HG02870 (cell line): ENCODE measurements at regions not wholly inside any gene's neighbourhood (a gene's known extent, or its start where the extent isn't known, plus 50 kb on each side); places are given as distances from the start of the nearest gene placed in this dataset.

Experiments
- ATAC-seq: cut with Tn5 transposase; IDR thresholded peaks from one replicate; pipeline ENCODE4 v1.9.1; 2021; ENCODE audit warnings: mild to moderate bottlenecking, moderate library complexity; ENCODE audit not compliant: unreplicated experiment

DNA sequence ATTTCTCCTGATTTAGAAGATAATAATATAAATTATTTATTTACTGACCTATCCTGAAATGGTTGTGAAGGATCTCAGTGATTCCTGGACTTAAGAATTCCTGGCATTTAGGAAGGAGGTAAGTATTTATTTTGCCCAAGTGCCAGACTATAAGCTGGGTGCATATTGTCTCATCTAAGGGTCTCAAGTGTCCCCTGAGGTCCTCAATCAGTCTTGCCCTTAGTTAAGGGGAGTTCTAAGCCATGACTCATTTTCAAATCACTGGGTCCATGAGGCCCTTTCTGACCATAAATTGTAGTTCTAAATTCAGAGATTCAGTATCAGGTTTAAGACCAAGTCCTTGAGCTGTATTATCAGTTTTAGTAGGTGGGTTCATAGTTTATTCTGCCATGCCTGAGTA, 251.6 kb upstream of the MEOX2 start:
- no peak for ATAC-seq

DNA sequence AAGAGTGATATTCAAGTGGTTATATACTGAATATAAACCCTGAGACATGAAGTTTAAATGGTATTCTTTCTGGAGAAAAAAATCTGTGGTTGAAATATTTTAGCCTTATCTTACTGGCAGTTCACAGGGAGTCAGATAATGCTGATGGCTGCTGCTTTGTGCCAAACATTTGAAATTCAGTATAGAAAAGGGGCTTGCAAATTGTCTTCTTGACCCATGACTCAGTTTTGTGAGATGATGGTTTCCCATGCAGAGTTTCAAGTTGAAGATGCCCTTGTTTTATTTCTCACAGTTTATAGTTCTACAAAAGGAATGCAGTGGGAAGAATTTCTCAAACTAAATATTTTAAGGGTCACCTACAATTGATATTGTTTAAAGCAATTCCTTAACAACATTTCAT, 251.1 kb upstream of the MEOX2 start:
- ATAC-seq, result no peak

- ATAC-seq, result no peak
Measured at GRCh38 chr7:15936991-15937390, 250.5 kb upstream of the MEOX2 start.

- no peak for ATAC-seq
Measured at GRCh38 chr7:15932318-15932717, 245.8 kb upstream of the MEOX2 start.

- ATAC-seq, result no peak
Measured at GRCh38 chr7:15929411-15929810, 242.9 kb upstream of the MEOX2 start.

DNA sequence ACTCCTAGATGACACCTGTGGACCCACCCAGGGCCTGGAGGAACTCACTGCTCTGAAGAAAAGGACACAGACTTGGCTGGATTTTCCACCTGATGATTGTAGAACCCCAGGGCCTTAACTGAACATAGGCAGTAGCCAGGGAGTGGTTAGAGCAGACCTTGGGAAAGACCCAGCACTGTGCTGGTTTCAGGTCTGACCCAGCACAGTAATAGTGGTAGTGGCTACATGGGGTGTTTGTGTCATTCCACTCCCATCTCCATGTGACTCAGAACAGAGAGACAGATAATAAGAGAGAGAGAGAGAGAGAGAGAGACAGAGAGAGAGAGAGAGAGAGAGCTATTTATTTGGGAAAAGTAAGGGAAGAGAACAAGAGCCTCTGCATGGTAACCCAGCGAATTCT, 239.1 kb upstream of the MEOX2 start:
- peak; percentile 69 for ATAC-seq

DNA sequence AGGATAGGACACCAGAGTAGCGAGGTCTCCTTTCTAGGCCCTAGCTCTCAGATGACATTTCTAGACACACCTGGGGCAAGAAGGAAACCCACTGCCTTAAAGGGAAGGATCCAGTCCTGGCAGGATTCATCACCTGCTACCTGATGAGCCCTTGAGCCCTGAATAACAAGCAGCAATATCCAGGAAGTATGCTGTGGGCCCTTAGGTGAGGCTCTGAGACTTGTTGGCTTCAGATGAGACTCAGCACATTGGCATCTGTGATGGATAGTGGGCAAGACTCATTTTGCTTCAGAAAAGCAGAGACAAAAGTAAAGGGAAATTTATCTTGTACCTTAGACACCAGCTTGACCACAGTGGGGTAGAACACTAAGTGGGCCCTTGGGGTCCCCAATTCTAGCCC, 238.4 kb upstream of the MEOX2 start:
- ATAC-seq, result no peak

- ATAC-seq, result no peak
Measured at GRCh38 chr7:15922002-15922401, 235.5 kb upstream of the MEOX2 start.

DNA sequence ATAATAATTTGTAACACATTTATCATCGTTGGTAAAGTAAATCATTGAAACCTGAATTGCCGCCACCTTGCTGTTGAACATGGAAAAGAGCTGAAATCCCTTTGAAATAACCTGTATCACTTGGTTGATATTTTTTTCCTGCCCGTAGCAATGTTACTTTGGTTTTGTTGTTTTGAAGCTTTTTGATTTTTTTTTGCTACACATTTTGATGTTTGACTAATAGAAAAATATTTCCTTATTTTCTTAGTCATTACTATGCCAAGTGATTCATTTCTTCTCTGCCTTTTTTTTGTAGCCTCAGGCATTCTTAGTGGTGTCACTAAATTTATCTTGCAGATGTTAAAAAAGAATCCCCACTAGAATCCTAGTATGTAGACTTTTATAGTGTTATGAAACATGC, 235.1 kb upstream of the MEOX2 start:
- no peak for ATAC-seq

DNA sequence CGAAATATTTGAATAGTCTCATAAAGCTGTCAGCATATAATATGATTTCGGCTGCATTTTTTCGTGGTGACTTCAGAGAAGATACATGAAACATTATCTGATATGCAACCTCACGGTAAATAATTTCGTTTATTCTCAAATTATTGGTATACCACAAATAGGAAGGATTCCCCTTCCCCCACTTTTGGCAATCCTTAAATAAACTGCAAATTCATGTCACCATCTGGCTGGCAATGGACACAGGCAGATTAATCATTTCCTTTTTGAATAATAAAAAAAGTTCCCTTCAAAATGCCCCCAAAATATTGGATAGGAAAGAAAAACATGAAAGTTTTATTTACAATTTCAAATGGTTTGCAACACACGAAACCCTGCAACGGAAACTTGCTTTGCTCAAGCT, 234.5 kb upstream of the MEOX2 start:
- ATAC-seq, result no peak

DNA sequence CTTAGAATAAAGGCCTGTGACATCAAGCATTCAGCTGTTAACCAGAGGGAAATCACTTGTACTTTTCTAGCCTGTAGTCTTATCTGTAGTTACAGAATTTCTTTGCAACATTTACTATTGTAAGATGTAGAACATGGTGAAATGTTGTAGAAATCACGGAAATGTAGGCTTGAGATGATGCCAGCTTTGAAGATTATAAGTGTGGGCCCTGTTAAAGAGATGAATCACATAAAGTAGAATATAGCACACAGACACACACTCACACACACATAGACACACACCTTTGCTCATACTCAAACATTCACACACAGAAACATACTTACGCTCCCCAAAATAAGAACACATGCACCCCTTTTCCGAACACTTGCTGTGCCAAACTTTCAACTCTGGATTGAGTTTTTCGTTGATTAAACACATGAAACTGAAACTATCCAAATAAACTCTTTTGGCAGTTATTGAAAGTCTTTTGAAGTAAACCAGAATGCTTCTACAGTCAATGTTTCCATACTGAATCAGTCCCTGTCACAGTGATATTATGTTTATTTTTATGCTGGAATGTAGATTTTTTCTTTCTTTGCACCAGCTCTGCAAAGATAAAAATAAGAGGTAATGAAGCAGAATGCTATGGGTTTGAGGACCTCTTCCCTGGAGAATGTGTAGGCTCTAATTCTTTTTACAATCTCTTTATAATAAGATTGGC, 230.3 kb upstream of the MEOX2 start:
- ATAC-seq, result no peak

GRCh38 chr7:15915686-15916293, 229.3 kb upstream of the MEOX2 start:
- no peak for ATAC-seq

- ATAC-seq, result no peak
Measured at GRCh38 chr7:15914611-15915010, 228.1 kb upstream of the MEOX2 start.

DNA sequence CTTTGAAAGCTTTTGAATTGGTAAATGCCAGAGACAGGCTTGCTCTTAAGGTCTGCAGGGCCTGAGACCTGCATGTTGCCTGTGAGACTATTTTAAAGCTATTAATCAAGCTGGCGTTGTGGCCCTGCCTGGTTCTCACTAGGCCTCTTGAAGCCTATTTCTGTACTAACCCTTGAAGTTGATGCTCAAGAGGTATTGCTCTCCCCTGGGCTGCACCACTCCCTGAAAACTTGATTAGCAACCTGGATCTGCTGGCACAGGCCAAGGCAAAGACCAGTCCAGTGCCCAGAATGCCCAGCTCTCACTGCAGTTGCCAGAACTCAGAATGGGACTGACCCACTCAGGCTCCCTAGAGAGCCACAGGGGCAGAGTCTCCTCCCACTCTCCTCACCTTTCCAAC, 220.0 kb upstream of the MEOX2 start:
- ATAC-seq, result no peak

DNA sequence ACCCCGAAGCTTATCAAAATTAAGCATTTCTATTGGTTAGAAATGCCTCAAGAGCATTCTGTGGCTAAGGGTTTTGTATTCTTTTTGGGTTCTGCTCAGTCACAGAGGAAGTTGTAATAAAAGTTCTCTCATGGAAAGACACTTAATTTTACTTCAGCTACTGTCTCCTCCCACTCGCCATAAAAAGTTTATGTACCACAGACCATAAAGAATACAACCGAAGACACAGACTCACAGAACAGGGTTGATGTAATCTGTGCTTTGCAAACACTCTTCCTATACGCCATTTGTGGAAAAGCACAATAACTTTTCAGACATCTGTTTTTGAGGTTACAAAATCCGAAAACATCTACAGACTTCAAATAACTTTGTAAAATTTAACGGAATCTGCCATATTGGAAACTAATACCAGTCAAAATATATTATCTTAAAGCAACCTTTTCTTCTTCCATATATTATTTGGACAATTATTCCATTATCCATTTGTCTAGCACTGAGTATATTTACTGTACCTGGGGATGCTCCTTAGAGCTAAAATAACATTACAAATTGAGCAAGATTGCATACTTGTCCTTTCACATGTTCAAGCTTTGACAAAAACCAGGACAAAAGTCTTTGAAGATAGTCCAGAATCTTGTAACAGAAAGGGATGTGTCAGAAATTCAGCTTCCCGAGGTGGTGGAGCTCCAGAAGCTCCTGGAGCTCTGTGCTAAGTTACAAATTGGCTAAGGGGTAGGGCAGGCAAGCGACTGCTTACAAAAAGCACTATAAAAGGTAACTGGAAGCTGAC, 219.0 kb upstream of the MEOX2 start:
- ATAC-seq, result no peak

GRCh38 chr7:15891151-15891881, 204.8 kb upstream of the MEOX2 start:
- no peak for ATAC-seq

- no peak for ATAC-seq
Measured at GRCh38 chr7:15889507-15889906, 203.0 kb upstream of the MEOX2 start.

GRCh38 chr7:15888090-15888489, 201.6 kb upstream of the MEOX2 start:
- ATAC-seq, result no peak

GRCh38 chr7:15886626-15887025, 200.1 kb upstream of the MEOX2 start:
- no peak for ATAC-seq

- ATAC-seq, result no peak
Measured at GRCh38 chr7:15885678-15886077, 199.2 kb upstream of the MEOX2 start.

GRCh38 chr7:15874774-15875173, 188.3 kb upstream of the MEOX2 start:
- no peak for ATAC-seq
